ENCODE measurements at regions not wholly inside any gene's neighbourhood (a gene's known extent, or its start where the extent isn't known, plus 50 kb on each side); places are given as distances from the start of the nearest gene placed in this dataset.

- TF ChIP-seq, protein P1, sequence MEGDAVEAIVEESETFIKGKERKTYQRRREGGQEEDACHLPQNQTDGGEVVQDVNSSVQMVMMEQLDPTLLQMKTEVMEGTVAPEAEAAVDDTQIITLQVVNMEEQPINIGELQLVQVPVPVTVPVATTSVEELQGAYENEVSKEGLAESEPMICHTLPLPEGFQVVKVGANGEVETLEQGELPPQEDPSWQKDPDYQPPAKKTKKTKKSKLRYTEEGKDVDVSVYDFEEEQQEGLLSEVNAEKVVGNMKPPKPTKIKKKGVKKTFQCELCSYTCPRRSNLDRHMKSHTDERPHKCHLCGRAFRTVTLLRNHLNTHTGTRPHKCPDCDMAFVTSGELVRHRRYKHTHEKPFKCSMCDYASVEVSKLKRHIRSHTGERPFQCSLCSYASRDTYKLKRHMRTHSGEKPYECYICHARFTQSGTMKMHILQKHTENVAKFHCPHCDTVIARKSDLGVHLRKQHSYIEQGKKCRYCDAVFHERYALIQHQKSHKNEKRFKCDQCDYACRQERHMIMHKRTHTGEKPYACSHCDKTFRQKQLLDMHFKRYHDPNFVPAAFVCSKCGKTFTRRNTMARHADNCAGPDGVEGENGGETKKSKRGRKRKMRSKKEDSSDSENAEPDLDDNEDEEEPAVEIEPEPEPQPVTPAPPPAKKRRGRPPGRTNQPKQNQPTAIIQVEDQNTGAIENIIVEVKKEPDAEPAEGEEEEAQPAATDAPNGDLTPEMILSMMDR (IDR thresholded peaks at IDR 0.05; ENCODE audit: low read length) = no peak
- TF ChIP-seq EZH2 (IDR thresholded peaks at IDR 0.05; ENCODE audit: borderline replicate concordance, low read length) = no peak
These were observed 241.6 kb downstream of the LY86 start for GRCh38 chr6:6829872-6830685.
